ENCODE measurements at regions not wholly inside any gene's neighbourhood (a gene's known extent, or its start where the extent isn't known, plus 50 kb on each side); places are given as distances from the start of the nearest gene placed in this dataset.
A peak's percentile ranks its signal among the peaks of the same experiment; 100 is the strongest.
"Not testable (repeated sequence)": the region's sequence is repeated elsewhere in the genome, so short reads cannot be mapped to it uniquely, and the experiment has no call there.

GRCh38 chr17:52606098-52606497, 447.6 kb upstream of the CA10 start:
- Histone ChIP-seq H3K4me1 (no peaks in the 10 kb centered on the region), H3K4me3 (no peak overlapping the region), H3K9me3 (no peaks in the 10 kb centered on the region; the same call in 2 of the 3 replicates), H3K27ac (no peak overlapping the region), H3K4me2 (no peak overlapping the region)
- FAIRE-seq, result no peak
- ATAC-seq, result no peak
- no peak for TF ChIP-seq ZFP36 (IDR thresholded peaks at IDR 0.05; ENCODE audit: borderline replicate concordance, partially characterized antibody)
- TF ChIP-seq HEYL (CRISPR knock-in tag; IDR thresholded peaks at IDR 0.05), result no peak
- TF ChIP-seq FOXS1 (CRISPR knock-in tag; IDR thresholded peaks at IDR 0.05), result no peak
- TF ChIP-seq POLR2A (IDR thresholded peaks at IDR 0.05; ENCODE audit: low read length), result no peak
- TF ChIP-seq RARB (CRISPR knock-in tag; IDR thresholded peaks at IDR 0.05), result no peak
- TF ChIP-seq SREBF2 (IDR thresholded peaks at IDR 0.05), result no peak
- no peak for TF ChIP-seq E2F6 (IDR thresholded peaks at IDR 0.05; ENCODE audit: borderline replicate concordance, low read depth)
- no peak for TF ChIP-seq JUN (IDR thresholded peaks at IDR 0.05)
- TF ChIP-seq JUNB (IDR thresholded peaks at IDR 0.05), result no peak
- TF ChIP-seq CBX2 (IDR thresholded peaks at IDR 0.05; ENCODE audit: borderline replicate concordance, low read depth), result no peak
- 2% methylated on average over 2 of the region's 2 CpGs for WGBS (ENCODE audit: missing lambda C conversion rate)
- ChIA-PET POLR2A (no interaction called here), CTCF (no interaction called here)
- DNase-seq (ENCODE audit: low read depth in 1 of 2, low spot score in 1 of 2), result no peak

GRCh38 chr17:52604105-52604504, 445.6 kb upstream of the CA10 start:
- no peak overlapping the region for H3K4me2 ChIP-seq
- H3K9me3 ChIP-seq, result no peaks in the 10 kb centered on the region; the same call in 2 of the 3 replicates
- no peak overlapping the region for H3K4me3 ChIP-seq
- CTCF ChIA-PET, result no interaction called here
- 15% methylated on average over 2 of the region's 2 CpGs for WGBS (ENCODE audit: missing lambda C conversion rate)
- no peaks in the 10 kb centered on the region for H3K4me1 ChIP-seq
- TF ChIP-seq CBX8 (IDR thresholded peaks at IDR 0.05), result no peak
- TF ChIP-seq USF2 (IDR thresholded peaks at IDR 0.05), result no peak
- no peak for TF ChIP-seq TP53 (CRISPR knock-in tag; IDR thresholded peaks at IDR 0.05)
- no peak for TF ChIP-seq E2F6 (IDR thresholded peaks at IDR 0.05; ENCODE audit: borderline replicate concordance, low read depth)
- no peak for TF ChIP-seq KDM5A (IDR thresholded peaks at IDR 0.05)
- no peak for TF ChIP-seq POLR2A (IDR thresholded peaks at IDR 0.05; ENCODE audit: low read length)
- TF ChIP-seq ATOH8 (CRISPR knock-in tag; IDR thresholded peaks at IDR 0.05; ENCODE audit: low read depth), result no peak
- no peak for TF ChIP-seq POLR2AphosphoS2 (conservative IDR thresholded peaks at IDR 0.05; ENCODE audit: low read length)
- no peak for TF ChIP-seq HOXB5 (CRISPR knock-in tag; IDR thresholded peaks at IDR 0.05)
- no peak for TF ChIP-seq FOXS1 (CRISPR knock-in tag; IDR thresholded peaks at IDR 0.05)
- no peak for TF ChIP-seq PHF8 (IDR thresholded peaks at IDR 0.05; ENCODE audit: borderline replicate concordance, low read depth)
- TF ChIP-seq JUNB (IDR thresholded peaks at IDR 0.05), result no peak
- TF ChIP-seq NR3C1 (IDR thresholded peaks at IDR 0.05), result no peak
- TF ChIP-seq CHD4 (IDR thresholded peaks at IDR 0.05; ENCODE audit: borderline replicate concordance), result no peak
- no peak overlapping the region for H3K27ac ChIP-seq
- FAIRE-seq (no peak), ATAC-seq (no peak), DNase-seq (ENCODE audit: low read depth in 1 of 2, low spot score in 1 of 2) (no peak)
- POLR2A ChIA-PET, result no interaction called here

- DNase-seq (ENCODE audit: low read depth in 1 of 2, low spot score in 1 of 2); CTCF ChIA-PET; H3K27ac ChIP-seq; H3K4me1 ChIP-seq; POLR2A ChIA-PET; ATAC-seq; H3K4me2 ChIP-seq; H3K4me3 ChIP-seq: not testable (repeated sequence)
- peaks cover 14% of the 10 kb centered on the region; the same call in 2 of the 3 replicates for H3K9me3 ChIP-seq
- peak; percentile 59 for FAIRE-seq
- WGBS (ENCODE audit: missing lambda C conversion rate), result 3% methylated on average over 11 of the region's 11 CpGs
Measured at GRCh38 chr17:52597452-52598215, 439.1 kb upstream of the CA10 start.

Measured in A549 (cell line).